GM23338 (cell line): ENCODE measurements at regions not wholly inside any gene's neighbourhood (a gene's known extent, or its start where the extent isn't known, plus 50 kb on each side); places are given as distances from the start of the nearest gene placed in this dataset.
A peak's percentile ranks its signal among the peaks of the same experiment; 100 is the strongest.

Experiments used
- ATAC-seq: fragments of 200-7000 bp; cut with Tn5 transposase; 3 replicates; pipeline ENCODE4 v1.9.1; 2020
- DNase-seq: peaks from one replicate; pipeline ENCODE4 v3.0.0-alpha.2; 2015; ENCODE audit warnings: low spot score
- H2AFZ ChIP-seq: fragments of 200-600 bp; sonication (generic); 2 replicates; pipeline ENCODE4 v1.8.0; 2016; ENCODE audit warnings: antibody characterized with exemption, mild to moderate bottlenecking, moderate library complexity
- H3F3A ChIP-seq: fragments of 200-600 bp; sonication (generic); replicated peaks from 2 replicates; pipeline ENCODE4 v1.8.0; 2017; ENCODE audit warnings: antibody characterized with exemption, mixed run types, low read depth
- H3K27ac ChIP-seq: fragments of 200-600 bp; sonication (generic); 2 replicates; pipeline ENCODE4 v1.6.1; 2016; ENCODE audit warnings: low read depth
- H3K27me3 ChIP-seq: fragments of 200-600 bp; sonication (generic); 2 replicates; pipeline ENCODE4 v1.8.0; 2016; ENCODE audit warnings: mild to moderate bottlenecking, mixed run types, moderate library complexity; ENCODE audit not compliant: insufficient read depth
- H3K36me3 ChIP-seq: fragments of 200-600 bp; sonication (generic); 2 replicates; pipeline ENCODE4 v1.8.0; 2016; ENCODE audit warnings: mild to moderate bottlenecking; ENCODE audit not compliant: insufficient read depth
- H3K4me1 ChIP-seq: fragments of 200-600 bp; sonication (generic); 2 replicates; pipeline ENCODE4 v1.8.0; 2016; ENCODE audit warnings: mild to moderate bottlenecking, moderate library complexity; ENCODE audit not compliant: insufficient read depth
- H3K4me2 ChIP-seq: fragments of 200-600 bp; sonication (generic); 2 replicates; pipeline ENCODE4 v1.7.1; 2017; ENCODE audit warnings: mixed run types
- H3K4me3 ChIP-seq: fragments of 200-600 bp; sonication (generic); 2 replicates; pipeline ENCODE4 v1.6.1; 2016; ENCODE audit warnings: mixed run types
- H3K79me2 ChIP-seq: fragments of 200-600 bp; sonication (generic); replicated peaks from 2 replicates; pipeline ENCODE4 v1.8.0; 2017; ENCODE audit warnings: mild to moderate bottlenecking; ENCODE audit not compliant: insufficient read depth
- H3K9me2 ChIP-seq: fragments of 200-600 bp; sonication (generic); 2 replicates; pipeline ENCODE4 v1.8.0; 2017; ENCODE audit not compliant: insufficient read depth
- H4K20me1 ChIP-seq: fragments of 200-600 bp; sonication (generic); replicated peaks from 2 replicates; pipeline ENCODE4 v1.8.0; 2017; ENCODE audit warnings: mild to moderate bottlenecking; ENCODE audit not compliant: insufficient read depth
- H3K27ac Mint-ChIP-seq: 2 replicates; pipeline ENCODE4 v1.8.0; 2020; ENCODE audit warnings: inconsistent platforms, mild to moderate bottlenecking, moderate library complexity, mixed read lengths
- H3K27me3 Mint-ChIP-seq: 3 replicates; pipeline ENCODE4 v1.8.0; 2022; ENCODE audit warnings: low read depth, mild to moderate bottlenecking, moderate library complexity, mixed read lengths, inconsistent platforms; ENCODE audit not compliant: insufficient read depth, poor library complexity
- H3K36me3 Mint-ChIP-seq: 3 replicates; pipeline ENCODE4 v1.8.0; 2021; ENCODE audit warnings: low read depth, mild to moderate bottlenecking, inconsistent platforms, moderate library complexity, mixed read lengths
- H3K4me1 Mint-ChIP-seq: 3 replicates; pipeline ENCODE4 v1.8.0; 2020; ENCODE audit warnings: mild to moderate bottlenecking, inconsistent platforms, mixed read lengths
- H3K4me3 Mint-ChIP-seq: 3 replicates; pipeline ENCODE4 v1.8.0; 2021; ENCODE audit warnings: moderate library complexity, mild to moderate bottlenecking, inconsistent platforms, mixed read lengths
- H3K9me3 Mint-ChIP-seq: 3 replicates; pipeline ENCODE4 v1.8.0; 2020; ENCODE audit warnings: moderate library complexity, mild to moderate bottlenecking, inconsistent platforms, mixed read lengths
- CREB1 ChIP-seq: fragments of 250-450 bp; sonication (Bioruptor Pico); IDR thresholded peaks from 2 replicates; pipeline ENCODE4 v1.5.0; 2020; ENCODE audit warnings: low read depth, mild to moderate bottlenecking, moderate library complexity
- CTCF ChIP-seq, 2 experiments: fragments of 200-600 bp in 1 of 2; sonication (generic) in 1 of 2; conservative IDR thresholded peaks; 2 replicates each; pipeline versions ENCODE4 v1.5.1 to v1.6.1; 2016 to 2017; ENCODE audit warnings: antibody characterized with exemption in 2 of 2, low read depth in 2 of 2, mild to moderate bottlenecking in 2 of 2, moderate library complexity in 1 of 2
- EZH2 ChIP-seq: fragments of 200-600 bp; sonication (generic); IDR thresholded peaks from one replicate; pipeline ENCODE4 v1.8.0; 2017; ENCODE audit warnings: antibody characterized with exemption, mild to moderate bottlenecking, low read depth; ENCODE audit not compliant: unreplicated experiment
- EZH2phosphoT487 ChIP-seq: fragments of 200-600 bp; sonication (generic); IDR thresholded peaks from one replicate; pipeline ENCODE4 v1.8.1; 2018; ENCODE audit warnings: antibody characterized with exemption; ENCODE audit not compliant: unreplicated experiment
- JUNB ChIP-seq: IDR thresholded peaks from one replicate; pipeline ENCODE4 v1.6.1; 2016; ENCODE audit warnings: antibody characterized with exemption; ENCODE audit not compliant: unreplicated experiment
- NANOG ChIP-seq: IDR thresholded peaks from 2 replicates; pipeline ENCODE4 v1.6.1; 2016; ENCODE audit warnings: antibody characterized with exemption, borderline replicate concordance
- POLR2AphosphoS5 ChIP-seq: IDR thresholded peaks from 2 replicates; pipeline ENCODE4 v1.6.1; 2016; ENCODE audit warnings: antibody characterized with exemption, low read depth
- REST ChIP-seq: IDR thresholded peaks from one replicate; pipeline ENCODE4 v1.6.1; 2018; ENCODE audit warnings: antibody characterized with exemption; ENCODE audit not compliant: unreplicated experiment
- STAT1 ChIP-seq: IDR thresholded peaks from one replicate; pipeline ENCODE4 v1.6.1; 2016; ENCODE audit warnings: antibody characterized with exemption; ENCODE audit not compliant: unreplicated experiment
- ZNF114 ChIP-seq: fragments of 250-450 bp; sonication (Bioruptor Pico); IDR thresholded peaks from 2 replicates; pipeline ENCODE4 v1.5.0; 2020; ENCODE audit warnings: mild to moderate bottlenecking, moderate library complexity
- ZNF331 ChIP-seq: fragments of 250-450 bp; sonication (Bioruptor Pico); IDR thresholded peaks from 2 replicates; pipeline ENCODE4 v1.5.0; 2020; ENCODE audit warnings: low read depth, mild to moderate bottlenecking, moderate library complexity
- ZNF462 ChIP-seq: fragments of 250-450 bp; sonication (Bioruptor Pico); IDR thresholded peaks from 2 replicates; pipeline ENCODE4 v1.5.0; 2020; ENCODE audit warnings: mild to moderate bottlenecking, moderate library complexity
- TF ChIP-seq, protein P1 (sequence below): IDR thresholded peaks from 2 replicates; pipeline ENCODE4 v1.6.1; 2016; ENCODE audit warnings: antibody characterized with exemption

- Histone ChIP-seq H3K36me3 (no peaks in the 10 kb centered on the region), H3K79me2 (no peaks in the 10 kb centered on the region), H3K4me3 (no peak overlapping the region), H3K4me1 (no peaks in the 10 kb centered on the region), H3K4me2 (no peak overlapping the region), H3F3A (no peaks in the 10 kb centered on the region), H4K20me1 (no peaks in the 10 kb centered on the region), H3K27me3 (no peaks in the 10 kb centered on the region), H3K27ac (no peak overlapping the region), H3K9me2 (no peaks in the 10 kb centered on the region), H2AFZ (peak overlapping the region; percentile 56)
- Mint-ChIP-seq H3K4me1 (no peaks in the 10 kb centered on the region), H3K9me3 (no peaks in the 10 kb centered on the region), H3K36me3 (no peaks in the 10 kb centered on the region), H3K27ac (no peak overlapping the region), H3K27me3 (peaks cover 8% of the 10 kb centered on the region), H3K4me3 (no peak overlapping the region)
- TF ChIP-seq STAT1 (no peak), NANOG (no peak), EZH2 (no peak), POLR2AphosphoS5 (no peak), REST (no peak), EZH2phosphoT487 (no peak), ZNF331 (no peak), CTCF (conservative IDR thresholded peaks at IDR 0.05; ENCODE audit: low read depth in 2 of 2) (no peak), CREB1 (CRISPR knock-in tag) (no peak), ZNF462 (CRISPR knock-in tag) (no peak), JUNB (no peak), ZNF114 (CRISPR knock-in tag) (no peak)
- TF ChIP-seq, protein P1, sequence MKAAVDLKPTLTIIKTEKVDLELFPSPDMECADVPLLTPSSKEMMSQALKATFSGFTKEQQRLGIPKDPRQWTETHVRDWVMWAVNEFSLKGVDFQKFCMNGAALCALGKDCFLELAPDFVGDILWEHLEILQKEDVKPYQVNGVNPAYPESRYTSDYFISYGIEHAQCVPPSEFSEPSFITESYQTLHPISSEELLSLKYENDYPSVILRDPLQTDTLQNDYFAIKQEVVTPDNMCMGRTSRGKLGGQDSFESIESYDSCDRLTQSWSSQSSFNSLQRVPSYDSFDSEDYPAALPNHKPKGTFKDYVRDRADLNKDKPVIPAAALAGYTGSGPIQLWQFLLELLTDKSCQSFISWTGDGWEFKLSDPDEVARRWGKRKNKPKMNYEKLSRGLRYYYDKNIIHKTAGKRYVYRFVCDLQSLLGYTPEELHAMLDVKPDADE: no peak
- DNase-seq (no peak), ATAC-seq (no peak)
Measured at GRCh38 chr6:137749696-137750211, 117.3 kb upstream of the TNFAIP3 start.
